ENCODE measurements at regions not wholly inside any gene's neighbourhood (a gene's known extent, or its start where the extent isn't known, plus 50 kb on each side); places are given as distances from the start of the nearest gene placed in this dataset.
"Not testable (repeated sequence)": the region's sequence is repeated elsewhere in the genome, so short reads cannot be mapped to it uniquely, and the experiment has no call there.

- no peak for DNase-seq
Measured at GRCh38 chr5:39794513-39795210, 369.9 kb upstream of the DAB2 start.

GRCh38 chr5:39785410-39785809 is 360.6 kb upstream of the DAB2 start:
- DNase-seq: no peak

- peak in 2 of 4 experiments; percentile 9 to 36 for DNase-seq
Measured at GRCh38 chr5:39783756-39784421, 359.1 kb upstream of the DAB2 start.

GRCh38 chr5:39780347-39780746 is 355.6 kb upstream of the DAB2 start:
- DNase-seq: no peak

GRCh38 chr5:39779831-39780230 is 355.1 kb upstream of the DAB2 start:
- no peak for DNase-seq

- no peak for DNase-seq
Measured at GRCh38 chr5:39775797-39776365, 351.1 kb upstream of the DAB2 start.

- DNase-seq: peak in 2 of 4 experiments; percentile 18 to 32
Measured at GRCh38 chr5:39775086-39775796, 350.5 kb upstream of the DAB2 start.

GRCh38 chr5:39774605-39775004 is 349.8 kb upstream of the DAB2 start:
- no peak for DNase-seq

- DNase-seq: no peak
Measured at GRCh38 chr5:39772307-39772706, 347.5 kb upstream of the DAB2 start.

GRCh38 chr5:39767916-39768315 is 343.1 kb upstream of the DAB2 start:
- DNase-seq: no peak

- no peak for DNase-seq
Measured at GRCh38 chr5:39765366-39765765, 340.6 kb upstream of the DAB2 start.

GRCh38 chr5:39762761-39763160 is 338.0 kb upstream of the DAB2 start:
- no peak for DNase-seq

GRCh38 chr5:39761199-39761950 is 336.6 kb upstream of the DAB2 start:
- DNase-seq: no peak

GRCh38 chr5:39760385-39761198 is 335.8 kb upstream of the DAB2 start:
- DNase-seq: peak; percentile 8 to 50 (median 24)

GRCh38 chr5:39759701-39760100 is 334.9 kb upstream of the DAB2 start:
- DNase-seq: peak in 2 of 4 experiments; percentile 32 to 42

- peak in 1 of 4 experiments; percentile 13 for DNase-seq
Measured at GRCh38 chr5:39758426-39758825, 333.6 kb upstream of the DAB2 start.

GRCh38 chr5:39757131-39757530 is 332.4 kb upstream of the DAB2 start:
- DNase-seq: no peak

- DNase-seq: peak in 2 of 4 experiments; percentile 15 to 17
Measured at GRCh38 chr5:39755986-39756385, 331.2 kb upstream of the DAB2 start.

GRCh38 chr5:39755452-39755851 is 330.7 kb upstream of the DAB2 start:
- DNase-seq: no peak

- not testable (repeated sequence) for DNase-seq
Measured at GRCh38 chr5:39753747-39754146, 329.0 kb upstream of the DAB2 start.

GRCh38 chr5:39750661-39751060 is 325.9 kb upstream of the DAB2 start:
- DNase-seq: no peak

GRCh38 chr5:39742916-39743315 is 318.1 kb upstream of the DAB2 start:
- DNase-seq: no peak

Measured in suppressor macrophage (primary cell).